Heart left ventricle (tissue), 13 donors: ENCODE measurements at regions not wholly inside any gene's neighbourhood (a gene's known extent, or its start where the extent isn't known, plus 50 kb on each side); places are given as distances from the start of the nearest gene placed in this dataset.

ENCODE experiments used
- POLR2A ChIP-seq, 2 donors: fragments of 450-650 bp; IDR thresholded peaks; one replicate each; pipeline ENCODE4 v1.6.1; 2017; ENCODE audit warnings: antibody characterized with exemption in 2 of 2, mild to moderate bottlenecking in 2 of 2, moderate library complexity in 2 of 2
- TF ChIP-seq, protein P1 (sequence below), 12 donors: fragments of 200-600 bp; sonication (generic) in 4 of 12; IDR thresholded peaks; one replicate each; pipeline versions ENCODE4 v1.5.0 to v1.8.0; 2018 to 2022; ENCODE audit warnings: antibody characterized with exemption in 12 of 12, mild to moderate bottlenecking in 5 of 12
- donor health status: ischemic (EF 13 %, LVEDD 7.1; RV severe dilation, severe dysfunction).
- donor health status: DM: no; HTN: yes; CAD: no.
- donor health status: DM: no; HTN: no; CAD: no.
- donor health status: ischemic (EF 25% LVEDD 6.9; RV normal size, moderate dysfunction).
- donor health status: ischemic (EF 25% LVEDD 5.7; RV mildly dilated, moderate dysfunction).
- donor health status: ischemic (EF 35%, LVEDD 5.7; RV mildly dilated, moderate dysfunction).
- donor health status: nonischemic (EF 11% LVEDD 7.7; RV severe dilation, severe dysfunction).
- donor health status: DM: yes; HTN: yes; CAD: no.
- donor health status: PGD.
- donor health status: ischemic (EF 29% LVEDD 5.4; RV normal size, mild dysfunction).
- donor health status: nonischemic (EF 23%, LVEDD 6.1; RV moderate dilation, normal function).

DNA sequence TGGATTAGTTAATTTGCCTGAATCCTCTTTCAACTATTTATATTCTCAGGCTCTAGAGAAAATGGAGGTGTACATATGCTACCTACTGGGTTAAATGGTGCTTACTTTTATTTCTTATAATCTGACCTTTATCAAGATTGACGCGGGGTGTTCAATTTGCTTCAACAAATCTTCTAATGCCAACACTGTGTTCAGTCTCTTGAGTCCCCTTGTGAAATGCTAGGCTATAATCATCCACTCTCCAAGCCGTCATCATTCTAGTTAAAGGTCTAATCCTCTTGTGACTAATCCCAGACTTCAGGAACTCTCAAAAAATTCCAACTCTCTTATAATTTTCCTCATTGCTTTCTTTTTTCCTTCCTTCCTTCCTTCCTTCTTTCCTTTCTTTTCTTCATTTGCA is 1396.2 kb downstream of the CDH8 start:
- TF ChIP-seq POLR2A (IDR thresholded peaks at IDR 0.05), result no peak
- TF ChIP-seq, protein P1, sequence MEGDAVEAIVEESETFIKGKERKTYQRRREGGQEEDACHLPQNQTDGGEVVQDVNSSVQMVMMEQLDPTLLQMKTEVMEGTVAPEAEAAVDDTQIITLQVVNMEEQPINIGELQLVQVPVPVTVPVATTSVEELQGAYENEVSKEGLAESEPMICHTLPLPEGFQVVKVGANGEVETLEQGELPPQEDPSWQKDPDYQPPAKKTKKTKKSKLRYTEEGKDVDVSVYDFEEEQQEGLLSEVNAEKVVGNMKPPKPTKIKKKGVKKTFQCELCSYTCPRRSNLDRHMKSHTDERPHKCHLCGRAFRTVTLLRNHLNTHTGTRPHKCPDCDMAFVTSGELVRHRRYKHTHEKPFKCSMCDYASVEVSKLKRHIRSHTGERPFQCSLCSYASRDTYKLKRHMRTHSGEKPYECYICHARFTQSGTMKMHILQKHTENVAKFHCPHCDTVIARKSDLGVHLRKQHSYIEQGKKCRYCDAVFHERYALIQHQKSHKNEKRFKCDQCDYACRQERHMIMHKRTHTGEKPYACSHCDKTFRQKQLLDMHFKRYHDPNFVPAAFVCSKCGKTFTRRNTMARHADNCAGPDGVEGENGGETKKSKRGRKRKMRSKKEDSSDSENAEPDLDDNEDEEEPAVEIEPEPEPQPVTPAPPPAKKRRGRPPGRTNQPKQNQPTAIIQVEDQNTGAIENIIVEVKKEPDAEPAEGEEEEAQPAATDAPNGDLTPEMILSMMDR (IDR thresholded peaks at IDR 0.05), result no peak
